B cell (primary cell): ENCODE measurements at regions not wholly inside any gene's neighbourhood (a gene's known extent, or its start where the extent isn't known, plus 50 kb on each side); places are given as distances from the start of the nearest gene placed in this dataset.

Experiments
- ATAC-seq: fragments of 200-7000 bp; cut with Tn5 transposase; one replicate; pipeline ENCODE4 v1.10.0; 2021; ENCODE audit warnings: low read depth, mild to moderate bottlenecking, moderate number of reproducible peaks, moderate library complexity
- CTCF ChIA-PET: fragments of 350-600 bp; sonication (Branson Sonifier 250); formaldehyde crosslinking; loops from one replicate; lab custom pipeline; 2021; ENCODE audit warnings: antibody characterized with exemption, inconsistent platforms; lab: Charles Lee
- POLR2A ChIA-PET: fragments of 350-600 bp; sonication (Branson Sonifier 250); formaldehyde crosslinking; loops from one replicate; lab custom pipeline; 2021; ENCODE audit warnings: antibody characterized with exemption; lab: Charles Lee
- DNase-seq: peaks from one replicate; pipeline ENCODE4 v3.0.0; 2013
- H2AFZ ChIP-seq: 2 replicates; pipeline ENCODE4 v1.6.1; 2012; ENCODE audit warnings: mild to moderate bottlenecking, low read depth, low read length; ENCODE audit not compliant: insufficient read depth, poor library complexity, severe bottlenecking
- H3K27ac ChIP-seq, 2 donors: 1 replicate in 1 of 2; 2 replicates in 1 of 2; pipeline ENCODE4 v1.5.1; 2012 to 2013; ENCODE audit warnings: low read length in 2 of 2, mild to moderate bottlenecking in 2 of 2, moderate library complexity in 1 of 2
- H3K27me3 ChIP-seq, 4 experiments: fragments of 200-600 bp in 1 of 4; sonication (generic) in 1 of 4; replicated peaks in 1 of 4; 1 replicate in 2 of 4; 2 replicates in 2 of 4; pipeline versions ENCODE4 v1.6.1 to v1.7.0; 2013 to 2016; ENCODE audit warnings: low read length in 3 of 4, mild to moderate bottlenecking in 2 of 4, mixed read lengths in 1 of 4, moderate library complexity in 1 of 4; ENCODE audit not compliant: insufficient read depth in 4 of 4, control insufficient read depth in 3 of 4; ENCODE audit errors: control extremely low read depth in 1 of 4
- H3K36me3 ChIP-seq, 2 experiments: replicated peaks in 1 of 2; 1 replicate in 1 of 2; 2 replicates in 1 of 2; pipeline versions ENCODE4 v1.6.1 to v1.7.1; 2013; ENCODE audit warnings: low read length in 1 of 2; ENCODE audit not compliant: insufficient read depth in 2 of 2, control insufficient read depth in 1 of 2; ENCODE audit errors: control extremely low read depth in 1 of 2, extremely low read depth in 1 of 2
- H3K4me1 ChIP-seq, 2 donors: fragments of 200-600 bp in 1 of 2; sonication (generic) in 1 of 2; 1 replicate in 1 of 2; 2 replicates in 1 of 2; pipeline versions ENCODE4 v1.5.1 to v1.6.1; 2013 to 2017; ENCODE audit warnings: low read length in 2 of 2; ENCODE audit not compliant: control insufficient read depth in 2 of 2, insufficient read depth in 2 of 2
- H3K4me2 ChIP-seq: replicated peaks from 2 replicates; pipeline ENCODE3; 2012; ENCODE audit warnings: mild to moderate bottlenecking, low read depth, low read length; ENCODE audit not compliant: poor library complexity, severe bottlenecking
- H3K4me3 ChIP-seq, 5 experiments: fragments of 200-600 bp in 1 of 5; sonication (generic) in 1 of 5; 1 replicate in 3 of 5; 2 replicates in 2 of 5; pipeline versions ENCODE4 v1.5.1 to v1.7.0; 2011 to 2016; ENCODE audit warnings: low read length in 4 of 5, mild to moderate bottlenecking in 4 of 5, low read depth in 2 of 5, control low read depth in 1 of 5, moderate library complexity in 1 of 5; ENCODE audit not compliant: insufficient read depth in 1 of 5; ENCODE audit errors: control extremely low read depth in 1 of 5, extremely low read depth in 1 of 5
- H3K79me2 ChIP-seq: fragments of 200-600 bp; sonication (generic); one replicate; pipeline ENCODE4 v1.6.0; 2016; ENCODE audit warnings: low read length; ENCODE audit not compliant: control insufficient read depth, insufficient read depth
- H3K9ac ChIP-seq: fragments of 200-600 bp; sonication (generic); 2 replicates; pipeline ENCODE4 v1.6.1; 2017; ENCODE audit warnings: mild to moderate bottlenecking, low read length, moderate library complexity
- H3K9me3 ChIP-seq, 3 donors: one replicate each; pipeline versions ENCODE4 v1.6.1 to v1.7.1; 2013; ENCODE audit warnings: low read length in 2 of 3; ENCODE audit not compliant: control insufficient read depth in 2 of 3, insufficient read depth in 1 of 3; ENCODE audit errors: control extremely low read depth in 1 of 3
- H4K20me1 ChIP-seq: 2 replicates; pipeline ENCODE4 v1.6.0; 2012; ENCODE audit warnings: mild to moderate bottlenecking, low read length; ENCODE audit not compliant: insufficient read depth, control insufficient read depth, poor library complexity, severe bottlenecking
- H3K27ac Mint-ChIP-seq: one replicate; pipeline ENCODE4 v1.8.0; 2021; ENCODE audit warnings: mixed read lengths
- H3K27me3 Mint-ChIP-seq: one replicate; pipeline ENCODE4 v1.8.0; 2021; ENCODE audit warnings: mixed read lengths
- H3K4me1 Mint-ChIP-seq: one replicate; pipeline ENCODE4 v1.8.0; 2021; ENCODE audit warnings: mixed read lengths
- H3K4me3 Mint-ChIP-seq: one replicate; pipeline ENCODE4 v1.8.0; 2021; ENCODE audit warnings: mixed read lengths
- H3K9me3 Mint-ChIP-seq: one replicate; pipeline ENCODE4 v1.8.0; 2022; ENCODE audit warnings: mixed read lengths; ENCODE audit not compliant: insufficient read depth
- EZH2 ChIP-seq: IDR thresholded peaks from 2 replicates; pipeline ENCODE4 v1.6.1; 2012; ENCODE audit warnings: borderline replicate concordance, low read depth, mild to moderate bottlenecking, moderate library complexity, low read length; ENCODE audit not compliant: insufficient read depth, poor library complexity, severe bottlenecking
- WGBS: methylation state at CpG from one replicate; pipeline ENCODE4 v1.1.5; 2013; ENCODE audit warnings: missing lambda C conversion rate; ENCODE audit not compliant: insufficient coverage; 5-methylcytosine and 5-hydroxymethylcytosine counted together
- intact Hi-C: fragments of 100-400 bp; cut with micrococcal nuclease; formaldehyde crosslinking; loops from one replicate; pipeline ENCODE4 v1.10.0; 2022
- TF ChIP-seq, protein P1 (sequence below): fragments of 200-600 bp; IDR thresholded peaks from one replicate; pipeline ENCODE4 v1.8.0; 2022; ENCODE audit warnings: antibody characterized with exemption, mild to moderate bottlenecking

DNA sequence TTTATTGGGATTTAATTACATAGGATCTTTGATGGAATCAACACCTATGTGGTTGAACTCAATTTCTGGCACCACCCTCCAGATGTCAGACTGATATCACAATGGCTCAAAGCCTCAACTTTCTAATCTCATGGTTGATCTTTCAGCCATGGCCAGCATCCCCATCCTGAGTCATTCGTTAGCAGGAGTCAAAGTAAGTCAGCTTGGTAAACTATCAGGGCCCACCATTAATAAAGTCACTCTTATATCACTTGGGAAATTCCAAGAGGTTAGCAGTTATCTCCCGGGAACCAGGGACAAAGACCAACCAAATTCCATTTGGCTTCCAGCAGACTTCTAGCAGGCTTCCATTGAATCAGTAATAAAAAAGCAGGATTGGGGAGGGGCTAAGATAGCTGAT lies 50.7 kb upstream of the TNFSF4 start:
- no peak overlapping the region for H3K9ac ChIP-seq
- TF ChIP-seq EZH2: no peak
- TF ChIP-seq, protein P1, sequence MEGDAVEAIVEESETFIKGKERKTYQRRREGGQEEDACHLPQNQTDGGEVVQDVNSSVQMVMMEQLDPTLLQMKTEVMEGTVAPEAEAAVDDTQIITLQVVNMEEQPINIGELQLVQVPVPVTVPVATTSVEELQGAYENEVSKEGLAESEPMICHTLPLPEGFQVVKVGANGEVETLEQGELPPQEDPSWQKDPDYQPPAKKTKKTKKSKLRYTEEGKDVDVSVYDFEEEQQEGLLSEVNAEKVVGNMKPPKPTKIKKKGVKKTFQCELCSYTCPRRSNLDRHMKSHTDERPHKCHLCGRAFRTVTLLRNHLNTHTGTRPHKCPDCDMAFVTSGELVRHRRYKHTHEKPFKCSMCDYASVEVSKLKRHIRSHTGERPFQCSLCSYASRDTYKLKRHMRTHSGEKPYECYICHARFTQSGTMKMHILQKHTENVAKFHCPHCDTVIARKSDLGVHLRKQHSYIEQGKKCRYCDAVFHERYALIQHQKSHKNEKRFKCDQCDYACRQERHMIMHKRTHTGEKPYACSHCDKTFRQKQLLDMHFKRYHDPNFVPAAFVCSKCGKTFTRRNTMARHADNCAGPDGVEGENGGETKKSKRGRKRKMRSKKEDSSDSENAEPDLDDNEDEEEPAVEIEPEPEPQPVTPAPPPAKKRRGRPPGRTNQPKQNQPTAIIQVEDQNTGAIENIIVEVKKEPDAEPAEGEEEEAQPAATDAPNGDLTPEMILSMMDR: no peak
- no peak overlapping the region for H2AFZ ChIP-seq
- no peaks in the 10 kb centered on the region for H3K36me3 ChIP-seq
- CTCF ChIA-PET: interaction anchor here (1.1 to 2.3 kb wide), 3 partner anchors 9 to 172 kb away, joined by 3 to 7 read pairs (median 3); no protein-coding TSS in a partner anchor
- no peaks in the 10 kb centered on the region for H3K79me2 ChIP-seq
- DNase-seq: no peak
- no peak overlapping the region for H3K27ac ChIP-seq
- no peak overlapping the region for H3K27ac Mint-ChIP-seq
- H3K27me3 ChIP-seq: no peaks in the 10 kb centered on the region
- H4K20me1 ChIP-seq: no peaks in the 10 kb centered on the region
- no peak for ATAC-seq
- intact Hi-C loops: no loop called here
- H3K4me1 ChIP-seq: peaks cover 13% of the 10 kb centered on the region in 2 donors
- H3K4me1 Mint-ChIP-seq: peaks cover 18% of the 10 kb centered on the region
- no peak overlapping the region for H3K4me3 Mint-ChIP-seq
- H3K27me3 Mint-ChIP-seq: no peaks in the 10 kb centered on the region
- H3K4me3 ChIP-seq: no peak overlapping the region
- POLR2A ChIA-PET: no interaction called here
- H3K4me2 ChIP-seq: no peak overlapping the region
- H3K9me3 Mint-ChIP-seq: peaks cover 17% of the 10 kb centered on the region
- 100% methylated on average over 1 of the region's 2 CpGs for WGBS
- H3K9me3 ChIP-seq: peaks cover 0 to 10% (median 8%) of the 10 kb centered on the region in 3 donors

DNA sequence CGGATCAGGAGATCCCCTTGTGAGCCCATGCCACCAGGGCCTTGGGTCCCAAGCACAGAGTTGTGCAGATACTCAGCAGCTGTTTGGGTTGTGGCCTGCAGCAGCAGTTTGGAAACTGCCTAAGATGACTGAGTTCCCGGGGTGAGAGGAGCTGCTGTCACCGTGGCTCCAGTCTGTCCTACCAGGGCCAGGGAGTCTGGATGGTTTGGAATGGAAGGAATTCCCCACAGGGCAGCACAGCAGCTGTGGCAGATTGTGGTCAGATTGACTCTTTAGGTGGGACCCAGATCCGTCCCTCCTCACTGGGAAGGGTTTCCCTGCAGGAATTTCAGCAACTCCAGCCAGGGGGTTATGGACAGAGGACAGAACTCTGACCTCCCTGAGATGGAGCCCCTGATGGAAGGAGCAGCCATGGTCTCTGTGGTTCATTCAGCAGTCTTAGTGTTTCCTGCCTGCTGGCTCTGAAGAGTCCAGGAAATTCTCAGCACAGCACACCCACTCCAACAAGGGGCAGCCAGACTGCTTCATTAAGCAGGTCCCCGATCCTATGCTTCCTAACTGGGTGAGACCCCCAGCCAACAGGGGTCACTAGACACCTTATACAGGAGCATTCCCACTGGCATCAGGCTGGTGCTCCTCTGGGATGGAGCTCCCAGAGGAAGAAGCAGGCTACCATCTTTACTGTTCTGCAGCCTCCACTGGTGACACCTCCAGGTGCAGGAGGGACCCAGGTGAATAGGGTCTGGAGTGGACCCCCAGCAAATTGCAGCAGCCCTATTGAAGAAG lies 51.5 kb upstream of the TNFSF4 start:
- CTCF ChIA-PET: interaction anchor here (0.5 to 2.3 kb wide), 3 partner anchors 159 to 584 kb away, joined by 3 to 7 read pairs (median 3); no protein-coding TSS in a partner anchor

More for the DNA sequence above, 51.5 kb upstream of the TNFSF4 start:
- TF ChIP-seq, protein P1: no peak
- TF ChIP-seq EZH2: no peak
- Mint-ChIP-seq H3K9me3 (peaks cover 17% of the 10 kb centered on the region), H3K4me1 (peaks cover 20% of the 10 kb centered on the region), H3K27me3 (no peaks in the 10 kb centered on the region), H3K4me3 (no peak overlapping the region), H3K27ac (no peak overlapping the region)
- H3K9ac ChIP-seq: no peak overlapping the region
- POLR2A ChIA-PET: no interaction called here
- H3K79me2 ChIP-seq: no peaks in the 10 kb centered on the region
- H3K9me3 ChIP-seq: peaks cover 0 to 10% (median 8%) of the 10 kb centered on the region in 3 donors
- H4K20me1 ChIP-seq: no peaks in the 10 kb centered on the region
- WGBS: 100% methylated on average over 5 of the region's 5 CpGs
- no peak overlapping the region for H2AFZ ChIP-seq
- DNase-seq: no peak
- H3K36me3 ChIP-seq: no peaks in the 10 kb centered on the region
- no peak for ATAC-seq
- no peak overlapping the region for H3K27ac ChIP-seq
- no peak overlapping the region for H3K4me2 ChIP-seq
- no peaks in the 10 kb centered on the region for H3K27me3 ChIP-seq
- H3K4me3 ChIP-seq: no peak overlapping the region
- H3K4me1 ChIP-seq: peaks cover 13 to 14% of the 10 kb centered on the region in 2 donors
- intact Hi-C loops: no loop called here
